ENCODE measurements at regions not wholly inside any gene's neighbourhood (a gene's known extent, or its start where the extent isn't known, plus 50 kb on each side); places are given as distances from the start of the nearest gene placed in this dataset.

DNA sequence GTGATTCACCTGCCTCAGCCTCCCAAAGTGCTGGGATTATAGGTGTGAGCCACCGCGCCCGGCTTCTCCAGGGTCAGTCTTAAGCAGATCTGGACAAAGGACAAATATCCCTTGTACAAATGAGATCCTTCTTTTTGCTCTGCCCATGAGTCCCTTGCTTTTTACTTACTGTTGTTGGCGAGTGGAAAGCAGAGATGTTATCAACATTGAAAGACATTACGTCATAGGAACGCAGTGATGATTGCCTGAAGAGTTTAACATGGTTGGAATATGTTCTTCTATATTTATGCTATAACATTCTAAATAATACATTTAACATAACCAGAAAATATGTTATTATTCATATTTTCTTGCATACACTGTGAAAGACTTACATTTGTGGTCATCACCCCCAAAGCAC is 644.3 kb upstream of the LRRN3 start:
- TF ChIP-seq, protein P1, sequence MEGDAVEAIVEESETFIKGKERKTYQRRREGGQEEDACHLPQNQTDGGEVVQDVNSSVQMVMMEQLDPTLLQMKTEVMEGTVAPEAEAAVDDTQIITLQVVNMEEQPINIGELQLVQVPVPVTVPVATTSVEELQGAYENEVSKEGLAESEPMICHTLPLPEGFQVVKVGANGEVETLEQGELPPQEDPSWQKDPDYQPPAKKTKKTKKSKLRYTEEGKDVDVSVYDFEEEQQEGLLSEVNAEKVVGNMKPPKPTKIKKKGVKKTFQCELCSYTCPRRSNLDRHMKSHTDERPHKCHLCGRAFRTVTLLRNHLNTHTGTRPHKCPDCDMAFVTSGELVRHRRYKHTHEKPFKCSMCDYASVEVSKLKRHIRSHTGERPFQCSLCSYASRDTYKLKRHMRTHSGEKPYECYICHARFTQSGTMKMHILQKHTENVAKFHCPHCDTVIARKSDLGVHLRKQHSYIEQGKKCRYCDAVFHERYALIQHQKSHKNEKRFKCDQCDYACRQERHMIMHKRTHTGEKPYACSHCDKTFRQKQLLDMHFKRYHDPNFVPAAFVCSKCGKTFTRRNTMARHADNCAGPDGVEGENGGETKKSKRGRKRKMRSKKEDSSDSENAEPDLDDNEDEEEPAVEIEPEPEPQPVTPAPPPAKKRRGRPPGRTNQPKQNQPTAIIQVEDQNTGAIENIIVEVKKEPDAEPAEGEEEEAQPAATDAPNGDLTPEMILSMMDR (conservative IDR thresholded peaks at IDR 0.05 in 1 of 2, IDR thresholded peaks at IDR 0.05 in 1 of 2; ENCODE audit: low read depth in 1 of 2, low read length in 2 of 2): no peak
- no peak for TF ChIP-seq EZH2 (IDR thresholded peaks at IDR 0.05; ENCODE audit: low read length, missing control alignments)

Measured in fibroblast of lung (primary cell).